Natural killer cell (primary cell): ENCODE measurements at regions not wholly inside any gene's neighbourhood (a gene's known extent, or its start where the extent isn't known, plus 50 kb on each side); places are given as distances from the start of the nearest gene placed in this dataset.

Source experiments
- ATAC-seq, 3 donors: fragments of 150-1000 bp in 2 of 3; fragments of 200-7000 bp in 1 of 3; cut with Tn5 transposase; 1 replicate in 1 of 3; 2 replicates in 2 of 3; pipeline ENCODE4 v1.10.0; 2021; ENCODE audit warnings: mild to moderate bottlenecking in 2 of 3, moderate library complexity in 2 of 3
- DNase-seq, 2 donors: peaks; one replicate each; pipeline versions ENCODE4 v3.0.0 to v3.0.0-alpha.2; 2013 to 2021; ENCODE audit warnings: mixed read lengths in 1 of 2
- H3K27ac ChIP-seq: one replicate; pipeline ENCODE4 v1.5.1; 2013; ENCODE audit warnings: mild to moderate bottlenecking, low read length
- H3K27me3 ChIP-seq: one replicate; pipeline ENCODE4 v1.6.1; 2013; ENCODE audit warnings: low read length; ENCODE audit not compliant: control insufficient read depth, insufficient read depth
- H3K36me3 ChIP-seq: one replicate; pipeline ENCODE4 v1.6.1; 2013; ENCODE audit warnings: low read length; ENCODE audit not compliant: control insufficient read depth, insufficient read depth
- H3K4me1 ChIP-seq: one replicate; pipeline ENCODE4 v1.6.1; 2013; ENCODE audit warnings: low read length; ENCODE audit not compliant: control insufficient read depth, insufficient read depth
- H3K4me3 ChIP-seq: one replicate; pipeline ENCODE4 v1.5.1; 2013; ENCODE audit warnings: low read length
- H3K9me3 ChIP-seq: one replicate; pipeline ENCODE4 v1.6.1; 2013; ENCODE audit warnings: low read length; ENCODE audit not compliant: control insufficient read depth, insufficient read depth
- H3K27ac Mint-ChIP-seq, 2 donors: one replicate each; pipeline ENCODE4 v1.8.0; 2022; ENCODE audit warnings: mild to moderate bottlenecking in 2 of 2, mixed read lengths in 2 of 2, moderate library complexity in 1 of 2
- H3K27me3 Mint-ChIP-seq, 2 donors: one replicate each; pipeline ENCODE4 v1.8.0; 2022; ENCODE audit warnings: low read depth in 2 of 2, mixed read lengths in 2 of 2
- H3K36me3 Mint-ChIP-seq: one replicate; pipeline ENCODE4 v1.8.0; 2022; ENCODE audit warnings: mixed read lengths
- H3K4me1 Mint-ChIP-seq, 2 donors: one replicate each; pipeline ENCODE4 v1.8.0; 2022; ENCODE audit warnings: mixed read lengths in 2 of 2
- H3K4me3 Mint-ChIP-seq: one replicate; pipeline ENCODE4 v1.8.0; 2022; ENCODE audit warnings: mild to moderate bottlenecking, moderate library complexity, mixed read lengths
- H3K9me3 Mint-ChIP-seq, 2 donors: one replicate each; pipeline ENCODE4 v1.8.0; 2022; ENCODE audit warnings: mixed read lengths in 2 of 2
- CTCF ChIP-seq: fragments of 200-600 bp; IDR thresholded peaks from one replicate; pipeline ENCODE4 v1.8.0; 2022; ENCODE audit warnings: antibody characterized with exemption
- whole genome bisulfite sequencing: methylation state at CpG from one replicate; pipeline ENCODE4 v1.1.7; 2013; ENCODE audit warnings: missing lambda C conversion rate; ENCODE audit not compliant: insufficient coverage; 5-methylcytosine and 5-hydroxymethylcytosine counted together
- intact Hi-C: fragments of 100-400 bp; cut with micrococcal nuclease; formaldehyde crosslinking; loops from one replicate; pipeline ENCODE4 v1.14.2; 2022

- 40% methylated on average over 5 of the region's 5 CpGs for whole genome bisulfite sequencing
- Histone ChIP-seq H3K36me3 (no peaks in the 10 kb centered on the region), H3K27me3 (no peaks in the 10 kb centered on the region), H3K9me3 (no peaks in the 10 kb centered on the region), H3K27ac (no peak overlapping the region), H3K4me1 (no peaks in the 10 kb centered on the region), H3K4me3 (no peak overlapping the region)
- Mint-ChIP-seq H3K4me3 (no peak overlapping the region), H3K4me1 (no peaks in the 10 kb centered on the region), H3K9me3 (peaks cover 0 to 5% of the 10 kb centered on the region in 2 donors), H3K27ac (no peak overlapping the region), H3K36me3 (no peaks in the 10 kb centered on the region), H3K27me3 (no peaks in the 10 kb centered on the region)
- DNase-seq (no peak), ATAC-seq (no peak)
- no peak for TF ChIP-seq CTCF
- intact Hi-C loops, result no loop called here
These were observed 129.8 kb upstream of the DAB1 start for GRCh38 chr1:57553666-57554065.

GRCh38 chr1:57551476-57551875 lies 127.6 kb upstream of the DAB1 start:
- no peak for TF ChIP-seq CTCF
- no peaks in the 10 kb centered on the region for H3K4me1 ChIP-seq
- H3K4me3 ChIP-seq, result no peak overlapping the region
- no peak overlapping the region for H3K27ac Mint-ChIP-seq
- no peaks in the 10 kb centered on the region for H3K36me3 ChIP-seq
- H3K27me3 Mint-ChIP-seq, result no peaks in the 10 kb centered on the region
- ATAC-seq (no peak), DNase-seq (no peak)
- H3K9me3 Mint-ChIP-seq, result no peaks in the 10 kb centered on the region
- intact Hi-C loops, result no loop called here
- H3K4me3 Mint-ChIP-seq, result no peak overlapping the region
- no peak overlapping the region for H3K27ac ChIP-seq
- H3K27me3 ChIP-seq, result no peaks in the 10 kb centered on the region
- no peaks in the 10 kb centered on the region for H3K9me3 ChIP-seq
- H3K36me3 Mint-ChIP-seq, result no peaks in the 10 kb centered on the region
- H3K4me1 Mint-ChIP-seq, result no peaks in the 10 kb centered on the region
- WGBS, result 72% methylated on average over 4 of the region's 4 CpGs

- DNase-seq (no peak), ATAC-seq (no peak)
- H3K27me3 Mint-ChIP-seq, result no peaks in the 10 kb centered on the region
- intact Hi-C loops, result no loop called here
- Histone ChIP-seq H3K4me3 (no peak overlapping the region), H3K36me3 (no peaks in the 10 kb centered on the region), H3K9me3 (no peaks in the 10 kb centered on the region), H3K27me3 (no peaks in the 10 kb centered on the region), H3K27ac (no peak overlapping the region), H3K4me1 (no peaks in the 10 kb centered on the region)
- no peak for TF ChIP-seq CTCF
- 0% methylated on average over 1 of the region's 1 CpG for WGBS
- H3K4me3 Mint-ChIP-seq, result no peak overlapping the region
- H3K27ac Mint-ChIP-seq, result no peak overlapping the region
- H3K36me3 Mint-ChIP-seq, result no peaks in the 10 kb centered on the region
- H3K4me1 Mint-ChIP-seq, result no peaks in the 10 kb centered on the region
- no peaks in the 10 kb centered on the region for H3K9me3 Mint-ChIP-seq
These were observed 126.2 kb upstream of the DAB1 start for GRCh38 chr1:57550092-57550491.

- H3K4me3 Mint-ChIP-seq, result no peak overlapping the region
- no peak for TF ChIP-seq CTCF
- no peak overlapping the region for H3K4me3 ChIP-seq
- no peaks in the 10 kb centered on the region for H3K36me3 Mint-ChIP-seq
- intact Hi-C loops, result no loop called here
- H3K9me3 Mint-ChIP-seq, result no peaks in the 10 kb centered on the region
- H3K27me3 ChIP-seq, result no peaks in the 10 kb centered on the region
- DNase-seq, result no peak
- H3K27ac ChIP-seq, result no peak overlapping the region
- H3K9me3 ChIP-seq, result no peaks in the 10 kb centered on the region
- H3K27ac Mint-ChIP-seq, result no peak overlapping the region
- no peaks in the 10 kb centered on the region for H3K4me1 ChIP-seq
- no peaks in the 10 kb centered on the region for H3K27me3 Mint-ChIP-seq
- WGBS, result 85% methylated on average over 4 of the region's 4 CpGs
- no peaks in the 10 kb centered on the region for H3K4me1 Mint-ChIP-seq
- ATAC-seq, result no peak
- no peaks in the 10 kb centered on the region for H3K36me3 ChIP-seq
These were observed 125.4 kb upstream of the DAB1 start for GRCh38 chr1:57549300-57549699.
